ENCODE measurements at regions not wholly inside any gene's neighbourhood (a gene's known extent, or its start where the extent isn't known, plus 50 kb on each side); places are given as distances from the start of the nearest gene placed in this dataset.

- no peak overlapping the region for H3K27ac ChIP-seq (ENCODE audit: low read depth in 1 of 2, low read length in 2 of 2)
- no peaks in the 10 kb centered on the region for H3K9me3 ChIP-seq (ENCODE audit: control insufficient read depth in 4 of 4, low read length in 3 of 4)
- no peak overlapping the region for H3K9ac ChIP-seq (ENCODE audit: low read depth in 1 of 2, low read length in 2 of 2)
- H3K36me3 ChIP-seq (ENCODE audit: control insufficient read depth in 4 of 4, insufficient read depth in 3 of 4, low read depth in 1 of 4, low read length in 3 of 4): no peaks in the 10 kb centered on the region
- 69% methylated on average over 5 of the region's 5 CpGs for WGBS
- no peak overlapping the region for H3K4me3 ChIP-seq (ENCODE audit: low read depth in 1 of 3, low read length in 3 of 3)
- no peaks in the 10 kb centered on the region for H3K27me3 ChIP-seq (ENCODE audit: control insufficient read depth in 4 of 4, insufficient read depth in 4 of 4, low read length in 3 of 4)
- peak; percentile 24 for DNase-seq (ENCODE audit: low spot score)
- TF ChIP-seq HNF4G (IDR thresholded peaks at IDR 0.05) (no peak), GABPA (IDR thresholded peaks at IDR 0.05 in 1 of 2, conservative IDR thresholded peaks at IDR 0.05 in 1 of 2) (no peak), EGR1 (IDR thresholded peaks at IDR 0.05; ENCODE audit: low read depth in 2 of 2) (no peak), TAF1 (conservative IDR thresholded peaks at IDR 0.05) (no peak), YY1 (IDR thresholded peaks at IDR 0.05) (no peak), FOXA1 (IDR thresholded peaks at IDR 0.05) (no peak), ZBTB33 (IDR thresholded peaks at IDR 0.05) (no peak), MAX (IDR thresholded peaks at IDR 0.05) (no peak), JUND (IDR thresholded peaks at IDR 0.05) (no peak), SP1 (IDR thresholded peaks at IDR 0.05) (no peak), HNF4A (conservative IDR thresholded peaks at IDR 0.05) (no peak), RAD21 (IDR thresholded peaks at IDR 0.05) (no peak), RXRA (IDR thresholded peaks at IDR 0.05) (no peak)
- TF ChIP-seq, protein P1, sequence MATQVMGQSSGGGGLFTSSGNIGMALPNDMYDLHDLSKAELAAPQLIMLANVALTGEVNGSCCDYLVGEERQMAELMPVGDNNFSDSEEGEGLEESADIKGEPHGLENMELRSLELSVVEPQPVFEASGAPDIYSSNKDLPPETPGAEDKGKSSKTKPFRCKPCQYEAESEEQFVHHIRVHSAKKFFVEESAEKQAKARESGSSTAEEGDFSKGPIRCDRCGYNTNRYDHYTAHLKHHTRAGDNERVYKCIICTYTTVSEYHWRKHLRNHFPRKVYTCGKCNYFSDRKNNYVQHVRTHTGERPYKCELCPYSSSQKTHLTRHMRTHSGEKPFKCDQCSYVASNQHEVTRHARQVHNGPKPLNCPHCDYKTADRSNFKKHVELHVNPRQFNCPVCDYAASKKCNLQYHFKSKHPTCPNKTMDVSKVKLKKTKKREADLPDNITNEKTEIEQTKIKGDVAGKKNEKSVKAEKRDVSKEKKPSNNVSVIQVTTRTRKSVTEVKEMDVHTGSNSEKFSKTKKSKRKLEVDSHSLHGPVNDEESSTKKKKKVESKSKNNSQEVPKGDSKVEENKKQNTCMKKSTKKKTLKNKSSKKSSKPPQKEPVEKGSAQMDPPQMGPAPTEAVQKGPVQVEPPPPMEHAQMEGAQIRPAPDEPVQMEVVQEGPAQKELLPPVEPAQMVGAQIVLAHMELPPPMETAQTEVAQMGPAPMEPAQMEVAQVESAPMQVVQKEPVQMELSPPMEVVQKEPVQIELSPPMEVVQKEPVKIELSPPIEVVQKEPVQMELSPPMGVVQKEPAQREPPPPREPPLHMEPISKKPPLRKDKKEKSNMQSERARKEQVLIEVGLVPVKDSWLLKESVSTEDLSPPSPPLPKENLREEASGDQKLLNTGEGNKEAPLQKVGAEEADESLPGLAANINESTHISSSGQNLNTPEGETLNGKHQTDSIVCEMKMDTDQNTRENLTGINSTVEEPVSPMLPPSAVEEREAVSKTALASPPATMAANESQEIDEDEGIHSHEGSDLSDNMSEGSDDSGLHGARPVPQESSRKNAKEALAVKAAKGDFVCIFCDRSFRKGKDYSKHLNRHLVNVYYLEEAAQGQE (IDR thresholded peaks at IDR 0.05): no peak
- TF ChIP-seq, protein P2, sequence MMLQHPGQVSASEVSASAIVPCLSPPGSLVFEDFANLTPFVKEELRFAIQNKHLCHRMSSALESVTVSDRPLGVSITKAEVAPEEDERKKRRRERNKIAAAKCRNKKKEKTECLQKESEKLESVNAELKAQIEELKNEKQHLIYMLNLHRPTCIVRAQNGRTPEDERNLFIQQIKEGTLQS (IDR thresholded peaks at IDR 0.05): no peak
- TF ChIP-seq, protein P3, sequence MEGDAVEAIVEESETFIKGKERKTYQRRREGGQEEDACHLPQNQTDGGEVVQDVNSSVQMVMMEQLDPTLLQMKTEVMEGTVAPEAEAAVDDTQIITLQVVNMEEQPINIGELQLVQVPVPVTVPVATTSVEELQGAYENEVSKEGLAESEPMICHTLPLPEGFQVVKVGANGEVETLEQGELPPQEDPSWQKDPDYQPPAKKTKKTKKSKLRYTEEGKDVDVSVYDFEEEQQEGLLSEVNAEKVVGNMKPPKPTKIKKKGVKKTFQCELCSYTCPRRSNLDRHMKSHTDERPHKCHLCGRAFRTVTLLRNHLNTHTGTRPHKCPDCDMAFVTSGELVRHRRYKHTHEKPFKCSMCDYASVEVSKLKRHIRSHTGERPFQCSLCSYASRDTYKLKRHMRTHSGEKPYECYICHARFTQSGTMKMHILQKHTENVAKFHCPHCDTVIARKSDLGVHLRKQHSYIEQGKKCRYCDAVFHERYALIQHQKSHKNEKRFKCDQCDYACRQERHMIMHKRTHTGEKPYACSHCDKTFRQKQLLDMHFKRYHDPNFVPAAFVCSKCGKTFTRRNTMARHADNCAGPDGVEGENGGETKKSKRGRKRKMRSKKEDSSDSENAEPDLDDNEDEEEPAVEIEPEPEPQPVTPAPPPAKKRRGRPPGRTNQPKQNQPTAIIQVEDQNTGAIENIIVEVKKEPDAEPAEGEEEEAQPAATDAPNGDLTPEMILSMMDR (IDR thresholded peaks at IDR 0.05; ENCODE audit: low read depth, low read length, missing input control): no peak
- no peaks in the 10 kb centered on the region for H3K4me1 ChIP-seq (ENCODE audit: control insufficient read depth in 4 of 4, insufficient read depth in 4 of 4, low read length in 3 of 4)
These were observed 361.5 kb downstream of the PTPRU start for GRCh38 chr1:29597861-29598260.
